DND-41 (cell line): ENCODE measurements at regions not wholly inside any gene's neighbourhood (a gene's known extent, or its start where the extent isn't known, plus 50 kb on each side); places are given as distances from the start of the nearest gene placed in this dataset.

Experiments used
- EZH2 ChIP-seq: IDR thresholded peaks from 3 replicates; pipeline ENCODE4 v1.6.1; 2012; ENCODE audit warnings: borderline replicate concordance, low read depth, mild to moderate bottlenecking, moderate library complexity, low read length, inconsistent platforms; ENCODE audit not compliant: severe bottlenecking
- TF ChIP-seq, protein P1 (sequence below): IDR thresholded peaks from 2 replicates; pipeline ENCODE4 v1.5.1; 2012; ENCODE audit warnings: borderline replicate concordance, low read length, moderate library complexity, mild to moderate bottlenecking; ENCODE audit not compliant: poor library complexity, severe bottlenecking; ENCODE audit errors: extremely low read depth

DNA sequence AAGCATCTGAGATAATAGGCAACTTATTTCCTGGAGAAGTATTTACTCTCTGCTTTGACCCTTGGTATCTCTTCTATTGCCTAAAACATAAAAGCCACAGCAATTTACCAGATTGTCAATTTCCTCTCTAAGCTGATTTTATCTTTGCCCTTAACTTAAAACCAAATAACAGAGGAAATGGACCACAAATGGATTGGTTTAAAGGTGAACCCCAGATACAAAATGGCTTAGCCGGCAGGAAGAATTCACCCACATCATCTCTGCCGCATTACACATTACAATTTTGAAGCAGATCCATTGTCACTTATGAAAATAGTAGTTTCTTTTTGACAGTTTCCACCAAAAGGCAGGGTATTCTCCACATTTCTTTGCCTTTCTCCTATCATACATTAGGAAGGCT is 585.8 kb upstream of the CHAC2 start:
- TF ChIP-seq, protein P1, sequence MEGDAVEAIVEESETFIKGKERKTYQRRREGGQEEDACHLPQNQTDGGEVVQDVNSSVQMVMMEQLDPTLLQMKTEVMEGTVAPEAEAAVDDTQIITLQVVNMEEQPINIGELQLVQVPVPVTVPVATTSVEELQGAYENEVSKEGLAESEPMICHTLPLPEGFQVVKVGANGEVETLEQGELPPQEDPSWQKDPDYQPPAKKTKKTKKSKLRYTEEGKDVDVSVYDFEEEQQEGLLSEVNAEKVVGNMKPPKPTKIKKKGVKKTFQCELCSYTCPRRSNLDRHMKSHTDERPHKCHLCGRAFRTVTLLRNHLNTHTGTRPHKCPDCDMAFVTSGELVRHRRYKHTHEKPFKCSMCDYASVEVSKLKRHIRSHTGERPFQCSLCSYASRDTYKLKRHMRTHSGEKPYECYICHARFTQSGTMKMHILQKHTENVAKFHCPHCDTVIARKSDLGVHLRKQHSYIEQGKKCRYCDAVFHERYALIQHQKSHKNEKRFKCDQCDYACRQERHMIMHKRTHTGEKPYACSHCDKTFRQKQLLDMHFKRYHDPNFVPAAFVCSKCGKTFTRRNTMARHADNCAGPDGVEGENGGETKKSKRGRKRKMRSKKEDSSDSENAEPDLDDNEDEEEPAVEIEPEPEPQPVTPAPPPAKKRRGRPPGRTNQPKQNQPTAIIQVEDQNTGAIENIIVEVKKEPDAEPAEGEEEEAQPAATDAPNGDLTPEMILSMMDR, result no peak
- TF ChIP-seq EZH2, result no peak
